A549 (cell line): ENCODE measurements at regions not wholly inside any gene's neighbourhood (a gene's known extent, or its start where the extent isn't known, plus 50 kb on each side); places are given as distances from the start of the nearest gene placed in this dataset.
"Not testable (repeated sequence)": the region's sequence is repeated elsewhere in the genome, so short reads cannot be mapped to it uniquely, and the experiment has no call there.

Experiments
- ATAC-seq, 2 experiments: fragments of 200-7000 bp in 1 of 2; fragments of >200 bp in 1 of 2; cut with Nextera tagmentation in 1 of 2; cut with Tn5 transposase in 1 of 2; 3 replicates each; pipeline versions ENCODE4 v1.8.0 to v1.9.1; 2018 to 2020; ENCODE audit warnings: mild to moderate bottlenecking in 1 of 2, moderate library complexity in 1 of 2
- CTCF ChIA-PET: fragments of 300-600 bp; sonication (Branson Sonifier 250); formaldehyde crosslinking; extraction: SDS; loops from one replicate; lab custom pipeline; 2021; ENCODE audit warnings: antibody characterized with exemption, inconsistent platforms; lab: Yijun Ruan, JAX
- POLR2A ChIA-PET: fragments of 350-600 bp; formaldehyde crosslinking; extraction: SDS; loops from one replicate; lab custom pipeline; 2021; ENCODE audit warnings: antibody characterized with exemption, inconsistent platforms; lab: Yijun Ruan, JAX
- DNase-seq, 2 experiments: peaks; one replicate each; pipeline versions ENCODE4 v3.0.0 to v3.0.0-alpha.2; 2011 to 2016; ENCODE audit warnings: low read depth in 1 of 2, low spot score in 1 of 2
- FAIRE-seq: peaks from 2 replicates; lab custom pipeline; 2011; peaks lifted over from hg19 to GRCh38; lab: Jason Lieb, UNC
- H3K27ac ChIP-seq, 2 experiments: fragments of >200 bp; sonication (Bioruptor Twin); formaldehyde crosslinking; 3 replicates each; pipeline ENCODE4 v1.5.1; 2016 to 2017
- H3K4me1 ChIP-seq: fragments of >200 bp; sonication (Bioruptor Twin); formaldehyde crosslinking; 3 replicates; pipeline ENCODE4 v1.6.1; 2016
- H3K4me2 ChIP-seq: fragments of >200 bp; sonication (Bioruptor Twin); formaldehyde crosslinking; 3 replicates; pipeline ENCODE4 v1.6.1; 2016
- H3K4me3 ChIP-seq: fragments of >200 bp; sonication (Bioruptor Twin); formaldehyde crosslinking; 3 replicates; pipeline ENCODE4 v1.5.1; 2016
- H3K9me3 ChIP-seq: fragments of >200 bp; sonication (Bioruptor Twin); formaldehyde crosslinking; 3 replicates; pipeline ENCODE4 v1.6.1; 2016
- CBX2 ChIP-seq: fragments of 200-600 bp; sonication (generic); IDR thresholded peaks from 2 replicates; pipeline ENCODE4 v1.6.1; 2016; ENCODE audit warnings: low read depth, mild to moderate bottlenecking, borderline replicate concordance
- CBX8 ChIP-seq: fragments of 200-600 bp; sonication (generic); IDR thresholded peaks from 2 replicates; pipeline ENCODE4 v1.6.1; 2016
- CEBPB ChIP-seq, 2 experiments: fragments of >200 bp in 1 of 2; sonication (Bioruptor Twin) in 1 of 2; formaldehyde crosslinking in 1 of 2; IDR thresholded peaks; 2 replicates each; pipeline ENCODE4 v1.6.1; 2012 to 2016
- CHD4 ChIP-seq: fragments of 200-600 bp; sonication (generic); IDR thresholded peaks from 2 replicates; pipeline ENCODE4 v1.6.1; 2016; ENCODE audit warnings: antibody characterized with exemption, mild to moderate bottlenecking, borderline replicate concordance
- EHF ChIP-seq: fragments of 250-450 bp; sonication (Bioruptor Pico); IDR thresholded peaks from 2 replicates; pipeline ENCODE4 v1.5.0; 2020; ENCODE audit warnings: mild to moderate bottlenecking
- FOSL2 ChIP-seq, 2 experiments: fragments of 450-650 bp in 1 of 2; fragments of >200 bp in 1 of 2; sonication (Bioruptor Twin) in 1 of 2; formaldehyde crosslinking; IDR thresholded peaks; 2 replicates each; pipeline versions ENCODE4 v1.5.0 to v1.6.1; 2016 to 2020; ENCODE audit warnings: mild to moderate bottlenecking in 1 of 2, moderate library complexity in 1 of 2
- GATA3 ChIP-seq: IDR thresholded peaks from 2 replicates; pipeline ENCODE4 v1.6.1; 2012; ENCODE audit warnings: borderline replicate concordance
- HOXA7 ChIP-seq: fragments of 250-450 bp; sonication (Bioruptor Pico); IDR thresholded peaks from 2 replicates; pipeline ENCODE4 v1.5.0; 2020; ENCODE audit warnings: mild to moderate bottlenecking, moderate library complexity
- JUN ChIP-seq, 2 experiments: fragments of >200 bp; sonication (Bioruptor Twin); formaldehyde crosslinking; IDR thresholded peaks; 2 replicates in 1 of 2; 3 replicates in 1 of 2; pipeline ENCODE4 v1.6.1; 2016 to 2017
- KDM5A ChIP-seq: fragments of 200-600 bp; sonication (generic); IDR thresholded peaks from 2 replicates; pipeline ENCODE4 v1.6.1; 2016; ENCODE audit warnings: antibody characterized with exemption, mild to moderate bottlenecking
- MAFK ChIP-seq: fragments of 450-650 bp; IDR thresholded peaks from 2 replicates; pipeline ENCODE4 v1.6.1; 2014; ENCODE audit not compliant: partially characterized antibody
- PHF8 ChIP-seq: fragments of 200-600 bp; sonication (generic); IDR thresholded peaks from 2 replicates; pipeline ENCODE4 v1.6.1; 2016; ENCODE audit warnings: low read depth, mild to moderate bottlenecking, antibody characterized with exemption, moderate library complexity, borderline replicate concordance
- POLR2AphosphoS2 ChIP-seq: conservative IDR thresholded peaks from 2 replicates; pipeline ENCODE4 v1.6.1; 2012; ENCODE audit warnings: low read length, improper control_type of control experiment, inconsistent platforms
- USF2 ChIP-seq: fragments of 450-650 bp; IDR thresholded peaks from 2 replicates; pipeline ENCODE4 v1.6.1; 2014; ENCODE audit warnings: antibody characterized with exemption
- ZFP36 ChIP-seq: fragments of 450-650 bp; IDR thresholded peaks from 2 replicates; pipeline ENCODE4 v1.6.1; 2014; ENCODE audit warnings: borderline replicate concordance; ENCODE audit not compliant: partially characterized antibody
- ZNF302 ChIP-seq: fragments of 250-450 bp; sonication (Bioruptor Pico); IDR thresholded peaks from 2 replicates; pipeline ENCODE4 v1.9.0; 2021; ENCODE audit warnings: inconsistent platforms, mild to moderate bottlenecking, moderate library complexity
- ZSCAN20 ChIP-seq: fragments of 250-450 bp; sonication (Bioruptor Pico); IDR thresholded peaks from 2 replicates; pipeline ENCODE4 v1.8.0; 2022; ENCODE audit warnings: mild to moderate bottlenecking, moderate library complexity
- WGBS: methylation state at CpG from one replicate; pipeline ENCODE4 v1.1.6; 2017; ENCODE audit errors: missing lambda C conversion rate; 5-methylcytosine and 5-hydroxymethylcytosine counted together
- TF ChIP-seq, protein P1 (sequence below): fragments of 250-450 bp; sonication (Bioruptor Pico); IDR thresholded peaks from 2 replicates; pipeline ENCODE4 v1.5.0; 2021; ENCODE audit warnings: mild to moderate bottlenecking, moderate library complexity, borderline replicate concordance
- TF ChIP-seq, protein P2 (sequence below): fragments of >200 bp; sonication (Bioruptor Twin); formaldehyde crosslinking; IDR thresholded peaks from 2 replicates; pipeline ENCODE4 v1.6.1; 2016
- TF ChIP-seq, protein P3 (sequence below): fragments of 250-450 bp; sonication (Bioruptor Pico); IDR thresholded peaks from 2 replicates; pipeline ENCODE4 v1.5.0; 2020; ENCODE audit warnings: low read depth, mild to moderate bottlenecking, moderate library complexity
- TF ChIP-seq, protein P4 (sequence below): IDR thresholded peaks from 2 replicates; pipeline ENCODE4 v1.6.1; 2012

DNA sequence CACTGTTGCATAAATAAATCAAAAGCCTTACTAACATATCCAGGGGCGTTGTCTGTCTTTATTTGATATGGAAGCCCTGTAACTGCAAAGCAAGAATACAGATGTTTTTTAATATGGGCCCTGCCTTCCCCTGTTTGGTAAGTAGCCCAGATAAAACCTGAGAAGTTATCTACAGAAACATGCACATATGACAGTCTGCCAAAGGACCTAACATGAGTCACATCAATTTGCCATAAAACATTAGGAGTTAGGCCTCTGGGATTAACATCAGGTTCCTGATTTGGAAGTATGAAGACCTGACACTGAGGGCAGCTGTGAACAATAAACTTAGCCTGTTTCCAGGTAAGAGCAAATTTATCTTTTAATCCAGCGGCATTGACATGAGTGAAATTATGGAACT lies 1588.8 kb downstream of the REEP3 start:
- POLR2A ChIA-PET = no interaction called here
- H3K27ac ChIP-seq = no peak overlapping the region
- H3K9me3 ChIP-seq = no peaks in the 10 kb centered on the region
- 47% methylated on average over 2 of the region's 2 CpGs for WGBS
- DNase-seq (no peak), ATAC-seq (no peak), FAIRE-seq (no peak)
- H3K4me2 ChIP-seq = no peak overlapping the region
- CTCF ChIA-PET = no interaction called here
- H3K4me3 ChIP-seq = no peak overlapping the region
- TF ChIP-seq MAFK (no peak), ZNF302 (CRISPR knock-in tag) (no peak)
- TF ChIP-seq, protein P1, sequence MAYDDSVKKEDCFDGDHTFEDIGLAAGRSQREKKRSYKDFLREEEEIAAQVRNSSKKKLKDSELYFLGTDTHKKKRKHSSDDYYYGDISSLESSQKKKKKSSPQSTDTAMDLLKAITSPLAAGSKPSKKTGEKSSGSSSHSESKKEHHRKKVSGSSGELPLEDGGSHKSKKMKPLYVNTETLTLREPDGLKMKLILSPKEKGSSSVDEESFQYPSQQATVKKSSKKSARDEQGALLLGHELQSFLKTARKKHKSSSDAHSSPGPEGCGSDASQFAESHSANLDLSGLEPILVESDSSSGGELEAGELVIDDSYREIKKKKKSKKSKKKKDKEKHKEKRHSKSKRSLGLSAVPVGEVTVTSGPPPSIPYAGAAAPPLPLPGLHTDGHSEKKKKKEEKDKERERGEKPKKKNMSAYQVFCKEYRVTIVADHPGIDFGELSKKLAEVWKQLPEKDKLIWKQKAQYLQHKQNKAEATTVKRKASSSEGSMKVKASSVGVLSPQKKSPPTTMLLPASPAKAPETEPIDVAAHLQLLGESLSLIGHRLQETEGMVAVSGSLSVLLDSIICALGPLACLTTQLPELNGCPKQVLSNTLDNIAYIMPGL = no peak
- no peaks in the 10 kb centered on the region for H3K4me1 ChIP-seq

GRCh38 chr10:65111059-65111458 lies 1589.9 kb downstream of the REEP3 start:
- WGBS = 20% methylated on average over 6 of the region's 6 CpGs
- CTCF ChIA-PET, H3K27ac ChIP-seq, POLR2A ChIA-PET, H3K4me2 ChIP-seq, ATAC-seq, H3K9me3 ChIP-seq, DNase-seq, H3K4me3 ChIP-seq, FAIRE-seq, H3K4me1 ChIP-seq: not testable (repeated sequence)

DNA sequence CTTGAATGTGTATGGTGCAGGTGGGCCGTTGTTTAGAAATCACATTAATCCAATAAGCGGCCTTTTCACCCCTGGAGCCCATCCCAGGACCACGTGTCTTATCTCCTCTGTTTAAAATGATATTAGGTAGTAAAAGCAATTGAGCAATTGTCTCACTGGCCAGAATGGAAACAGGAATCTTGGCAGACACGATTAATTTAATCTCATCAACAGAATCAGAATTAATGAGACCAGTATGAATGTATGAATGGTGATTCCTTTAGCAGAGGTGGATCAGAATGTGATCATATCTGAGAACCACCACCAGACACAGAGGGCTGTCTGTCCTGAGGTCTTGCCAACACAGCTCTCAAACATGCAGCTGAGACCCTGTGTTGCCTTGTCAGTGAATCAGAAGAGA lies 1591.4 kb downstream of the REEP3 start:
- Histone ChIP-seq H3K27ac (no peak overlapping the region), H3K4me2 (no peak overlapping the region), H3K4me1 (no peaks in the 10 kb centered on the region), H3K9me3 (no peaks in the 10 kb centered on the region), H3K4me3 (no peak overlapping the region)
- DNase-seq (no peak), ATAC-seq (no peak), FAIRE-seq (no peak)
- WGBS = 17% methylated on average over 4 of the region's 4 CpGs
- TF ChIP-seq, protein P2, sequence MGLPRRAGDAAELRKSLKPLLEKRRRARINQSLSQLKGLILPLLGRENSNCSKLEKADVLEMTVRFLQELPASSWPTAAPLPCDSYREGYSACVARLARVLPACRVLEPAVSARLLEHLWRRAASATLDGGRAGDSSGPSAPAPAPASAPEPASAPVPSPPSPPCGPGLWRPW = no peak
- TF ChIP-seq CBX2 = no peak
- TF ChIP-seq, protein P3, sequence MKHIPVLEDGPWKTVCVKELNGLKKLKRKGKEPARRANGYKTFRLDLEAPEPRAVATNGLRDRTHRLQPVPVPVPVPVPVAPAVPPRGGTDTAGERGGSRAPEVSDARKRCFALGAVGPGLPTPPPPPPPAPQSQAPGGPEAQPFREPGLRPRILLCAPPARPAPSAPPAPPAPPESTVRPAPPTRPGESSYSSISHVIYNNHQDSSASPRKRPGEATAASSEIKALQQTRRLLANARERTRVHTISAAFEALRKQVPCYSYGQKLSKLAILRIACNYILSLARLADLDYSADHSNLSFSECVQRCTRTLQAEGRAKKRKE (CRISPR knock-in tag) = no peak
- POLR2A ChIA-PET = no interaction called here
- CTCF ChIA-PET = no interaction called here

DNA sequence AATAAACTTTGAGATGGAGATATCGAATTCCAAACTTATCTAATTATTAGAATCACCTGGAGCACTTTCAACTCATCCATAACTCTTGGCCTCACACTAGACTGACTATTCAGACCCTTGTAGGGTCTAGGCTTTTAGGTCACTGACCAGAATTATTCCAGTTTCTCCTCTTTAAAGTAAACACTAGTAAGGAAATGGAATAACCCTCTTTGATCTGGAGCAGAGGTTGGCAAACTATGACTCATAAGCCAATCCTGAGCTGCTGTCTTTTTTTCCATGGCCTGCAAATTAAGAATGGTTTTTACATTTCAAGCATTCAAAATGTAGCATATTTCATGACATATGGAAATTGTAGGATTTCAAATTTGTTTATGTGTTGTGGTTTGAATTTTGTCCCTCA lies 1601.9 kb downstream of the REEP3 start:
- H3K4me3 ChIP-seq = no peak overlapping the region
- DNase-seq (no peak), ATAC-seq (no peak), FAIRE-seq (no peak)
- no peak overlapping the region for H3K27ac ChIP-seq
- POLR2A ChIA-PET = no interaction called here
- TF ChIP-seq FOSL2 (IDR thresholded peaks at IDR 0.05) = no peak
- no peak for TF ChIP-seq FOSL2 (CRISPR knock-in tag; IDR thresholded peaks at IDR 0.05)
- TF ChIP-seq HOXA7 (CRISPR knock-in tag) = no peak
- TF ChIP-seq ZFP36 = no peak
- TF ChIP-seq EHF (CRISPR knock-in tag) = no peak
- no peak for TF ChIP-seq ZSCAN20 (CRISPR knock-in tag)
- TF ChIP-seq, protein P4, sequence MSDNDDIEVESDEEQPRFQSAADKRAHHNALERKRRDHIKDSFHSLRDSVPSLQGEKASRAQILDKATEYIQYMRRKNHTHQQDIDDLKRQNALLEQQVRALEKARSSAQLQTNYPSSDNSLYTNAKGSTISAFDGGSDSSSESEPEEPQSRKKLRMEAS = no peak
- TF ChIP-seq CEBPB (IDR thresholded peaks at IDR 0.05) = no peak
- no peak for TF ChIP-seq ZNF302 (CRISPR knock-in tag)
- TF ChIP-seq USF2 = no peak
- no peak for TF ChIP-seq CHD4
- no peak for TF ChIP-seq PHF8
- TF ChIP-seq JUN (IDR thresholded peaks at IDR 0.05) = no peak
- no peak for TF ChIP-seq KDM5A
- no peak for TF ChIP-seq POLR2AphosphoS2
- no peak for TF ChIP-seq GATA3
- TF ChIP-seq CBX8 = no peak
- 4% methylated on average over 1 of the region's 1 CpG for WGBS
- H3K4me2 ChIP-seq = no peak overlapping the region
- CTCF ChIA-PET = no interaction called here
- no peaks in the 10 kb centered on the region for H3K9me3 ChIP-seq
- H3K4me1 ChIP-seq = no peaks in the 10 kb centered on the region
